ENCODE measurements at regions not wholly inside any gene's neighbourhood (a gene's known extent, or its start where the extent isn't known, plus 50 kb on each side); places are given as distances from the start of the nearest gene placed in this dataset.
"Not testable (repeated sequence)": the region's sequence is repeated elsewhere in the genome, so short reads cannot be mapped to it uniquely, and the experiment has no call there.

DNA sequence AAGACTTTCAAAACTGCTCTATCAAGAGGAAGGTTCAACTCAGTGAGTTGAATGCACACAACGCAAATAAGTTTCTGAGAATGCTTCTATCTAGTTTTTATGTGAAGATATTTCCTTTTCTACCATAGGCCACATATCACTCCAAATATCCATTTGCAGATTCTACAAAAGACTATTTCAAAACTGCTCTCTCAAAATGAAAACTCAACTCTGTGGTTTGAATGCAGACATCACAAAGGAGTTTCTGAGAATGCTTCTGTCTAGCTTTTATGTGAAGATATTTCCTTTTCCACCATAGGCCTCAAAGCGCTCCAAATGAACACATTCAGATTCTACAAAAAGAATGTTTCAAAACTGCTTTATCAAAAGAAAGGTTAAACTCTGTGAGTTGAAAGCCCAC lies 1093.1 kb upstream of the DEFB115 start:
- not testable (repeated sequence) for DNase-seq (ENCODE audit: low read depth)

DNA sequence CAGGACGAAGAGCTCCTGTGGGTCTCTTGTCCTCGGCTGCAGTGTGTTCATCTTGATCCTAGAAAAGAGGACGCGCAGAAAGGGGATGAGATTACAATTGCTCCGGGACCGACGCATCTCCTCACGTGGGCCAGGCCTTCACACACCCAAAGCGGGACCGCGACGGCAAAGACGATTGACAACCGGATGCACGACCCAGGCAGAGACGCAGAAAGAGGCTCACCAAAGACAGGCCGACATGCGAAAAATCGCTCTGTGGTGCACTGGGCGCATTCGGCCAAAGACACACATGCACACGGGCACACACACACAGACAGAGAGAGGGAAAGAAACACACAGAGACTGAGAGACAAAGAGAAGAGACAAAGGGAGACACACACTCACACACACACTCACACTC lies 1089.9 kb upstream of the DEFB115 start:
- no peak for DNase-seq (ENCODE audit: low read depth)

DNA sequence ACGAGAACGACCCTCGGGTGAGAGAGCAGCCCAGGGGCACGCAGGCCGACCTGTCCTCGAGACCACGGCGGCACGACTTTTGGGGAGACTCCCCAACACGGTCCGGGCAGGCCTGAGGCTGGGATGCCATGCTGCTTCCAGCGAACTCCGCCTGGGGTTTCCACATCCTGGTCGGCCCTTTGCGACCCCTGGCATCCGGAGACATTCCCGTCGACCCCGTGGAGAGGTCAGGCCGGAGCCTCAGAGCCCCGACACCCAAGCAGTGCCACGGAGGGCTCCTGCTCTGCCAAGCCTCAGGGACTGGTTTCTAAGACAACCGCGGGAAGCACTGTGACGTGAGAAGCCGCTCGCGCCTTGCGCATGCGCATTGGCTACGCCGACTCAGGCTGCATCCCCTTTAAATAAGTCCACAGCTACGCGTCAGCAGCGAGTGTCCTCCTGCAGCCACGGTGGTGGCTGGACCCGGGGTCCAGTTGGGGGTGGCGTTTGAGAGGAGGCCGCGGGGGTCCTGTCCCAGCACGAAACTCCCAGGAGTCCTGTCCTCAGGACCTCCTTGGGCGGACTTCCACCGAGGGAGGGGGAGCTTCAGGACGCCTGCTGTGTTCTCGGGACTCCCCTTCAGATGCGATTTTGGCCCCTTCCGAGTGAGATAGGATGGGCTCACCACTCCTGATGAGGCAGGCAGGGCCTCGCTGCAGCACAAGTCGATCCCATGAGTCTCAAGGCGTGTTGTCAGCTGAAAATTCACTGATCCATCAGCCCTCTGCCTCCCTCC lies 1089.3 kb upstream of the DEFB115 start:
- no peak for DNase-seq (ENCODE audit: low read depth)

DNA sequence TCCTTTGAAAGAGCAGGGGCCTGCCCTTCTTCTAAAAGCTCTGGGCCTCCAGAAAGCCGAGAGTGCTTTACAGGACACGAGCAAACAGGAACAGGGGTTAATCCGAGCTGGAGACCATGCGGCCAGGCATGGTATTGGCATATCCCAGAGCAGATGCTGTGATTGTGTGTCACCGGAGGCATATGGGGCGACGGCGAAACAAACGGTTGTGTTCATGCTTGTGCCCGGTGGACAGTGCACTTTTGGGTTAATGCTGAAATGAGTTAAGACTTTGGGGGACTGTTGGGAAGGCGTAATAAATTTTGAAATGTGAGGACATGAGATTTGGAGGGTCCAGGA lies 1088.7 kb upstream of the DEFB115 start:
- no peak for DNase-seq (ENCODE audit: low read depth)

DNA sequence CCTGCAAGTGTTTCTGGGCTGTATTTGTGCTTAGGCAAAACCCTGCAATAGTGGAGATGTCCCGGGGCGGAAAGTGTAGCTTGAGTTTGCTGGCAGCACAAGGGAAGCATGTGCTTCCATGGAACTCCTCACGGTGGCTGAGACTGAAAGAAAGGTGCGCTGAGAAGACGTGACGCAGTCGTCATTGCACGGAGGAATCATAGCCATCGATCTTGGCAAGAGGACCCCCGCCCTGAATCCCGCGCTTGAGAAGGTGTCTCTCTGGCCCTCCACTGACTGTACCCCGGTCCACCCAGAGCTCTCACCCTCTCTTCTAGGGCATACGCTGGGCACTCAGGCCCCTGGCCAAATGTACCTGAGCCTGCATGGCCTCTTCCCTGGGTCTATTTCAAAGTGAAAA lies 1081.8 kb upstream of the DEFB115 start:
- no peak for DNase-seq (ENCODE audit: low read depth)

DNA sequence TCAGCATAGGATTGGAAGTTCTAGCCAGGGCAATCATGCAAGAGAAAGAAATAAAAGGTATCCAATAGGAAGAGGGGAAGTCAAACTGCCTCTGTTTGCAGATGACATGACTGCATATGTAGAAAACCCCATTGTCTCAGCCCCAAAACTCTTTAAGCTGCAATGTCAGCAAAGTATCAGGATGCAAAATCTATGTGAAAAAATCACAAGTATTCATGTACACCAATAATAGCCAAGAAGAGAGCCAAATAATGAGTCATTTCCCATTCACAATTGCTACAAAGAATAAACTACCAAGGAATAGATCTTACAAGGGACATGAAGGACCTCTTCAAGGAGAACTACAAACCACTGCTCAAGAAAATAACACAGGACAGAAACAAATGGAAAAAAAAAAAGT lies 1074.3 kb upstream of the DEFB115 start:
- not testable (repeated sequence) for DNase-seq (ENCODE audit: low read depth)

DNA sequence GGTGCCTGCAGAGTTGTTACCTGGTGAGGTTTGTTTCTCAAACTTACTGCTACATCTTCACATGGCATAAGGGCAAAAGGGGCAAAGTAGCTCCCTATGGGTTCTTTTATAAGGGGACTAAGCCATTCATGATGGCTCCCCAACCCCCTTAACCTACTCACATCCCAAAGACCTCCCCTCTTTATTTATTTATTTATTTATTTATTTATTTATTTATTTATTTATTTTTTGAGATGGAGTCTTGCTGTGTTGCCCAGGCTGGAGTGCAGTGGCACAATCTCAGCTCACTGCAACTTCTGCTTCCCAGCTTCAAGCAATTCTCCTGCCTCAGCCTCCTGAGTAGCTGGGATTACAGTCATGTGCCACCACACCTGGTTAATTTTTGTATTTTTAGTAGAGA lies 1065.7 kb upstream of the DEFB115 start:
- not testable (repeated sequence) for DNase-seq (ENCODE audit: low read depth)

DNA sequence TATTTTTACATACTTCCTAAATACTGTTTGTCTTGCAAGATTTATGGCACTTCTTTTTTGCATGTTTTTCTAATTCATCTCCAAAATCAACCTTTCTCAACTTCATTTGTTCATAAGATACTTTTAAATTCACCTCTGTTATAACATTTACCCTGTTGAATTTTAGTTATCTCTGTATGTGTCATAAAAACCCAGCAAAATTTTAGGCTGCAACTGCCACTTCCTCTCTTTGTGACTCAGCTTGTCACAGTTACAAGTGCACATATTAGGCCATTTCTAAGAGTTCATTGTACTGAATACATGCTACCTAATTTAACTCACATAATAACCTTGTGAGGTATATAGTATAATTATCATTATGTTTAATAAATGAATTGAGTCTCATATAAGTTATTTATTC lies 1023.0 kb upstream of the DEFB115 start:
- not testable (repeated sequence) for DNase-seq (ENCODE audit: low read depth)

DNA sequence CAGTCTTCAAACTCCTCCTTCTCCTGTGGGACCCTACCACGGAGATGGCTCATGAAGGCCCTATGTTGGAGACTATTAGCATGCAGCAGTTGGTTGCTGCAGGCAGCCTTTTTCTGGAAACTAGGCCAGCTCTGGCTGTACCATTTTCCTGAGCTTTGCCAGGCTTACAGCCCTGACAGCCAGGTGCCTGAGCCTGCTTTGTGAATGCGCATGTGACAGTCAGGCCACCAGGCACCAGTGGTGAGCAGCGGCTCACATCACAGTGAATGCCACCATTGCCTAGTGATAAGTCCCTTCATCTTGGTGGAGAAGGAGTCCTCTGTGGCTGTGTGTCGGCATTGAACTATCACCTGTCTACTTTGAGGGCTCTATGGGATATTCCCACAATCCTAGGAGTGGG lies 982.4 kb upstream of the DEFB115 start:
- DNase-seq (ENCODE audit: low read depth), result not testable (repeated sequence)

DNA sequence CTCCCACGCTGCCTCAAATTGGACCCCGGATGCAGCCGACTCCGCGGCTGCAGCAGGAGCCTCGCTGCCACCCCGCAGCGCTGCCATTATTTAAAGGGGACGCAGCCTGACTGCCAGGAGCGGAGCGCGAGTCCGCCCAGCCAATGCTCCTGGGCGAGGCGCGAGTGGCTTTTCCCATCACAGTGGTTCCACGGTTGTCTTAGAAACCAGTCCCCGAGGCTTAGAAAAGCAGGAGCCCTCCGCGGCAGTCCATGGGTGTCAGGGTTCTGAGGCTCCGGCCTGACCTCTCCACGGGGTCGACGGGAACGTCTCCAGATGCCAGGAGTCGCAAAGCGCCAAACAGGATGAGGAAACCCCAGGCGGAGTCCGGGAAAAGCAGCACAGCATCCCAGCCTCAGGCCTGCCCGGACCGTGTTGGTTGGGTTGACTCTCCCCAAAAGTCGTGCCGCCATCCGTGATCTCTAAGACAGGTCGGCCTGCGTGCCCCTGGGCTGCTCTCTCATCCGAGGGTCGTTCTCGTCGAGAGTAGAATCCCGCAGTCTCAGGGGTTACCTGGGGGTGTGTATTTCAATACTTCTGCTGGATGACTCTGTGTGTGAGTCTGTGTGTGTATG lies 975.8 kb upstream of the DEFB115 start:
- DNase-seq (ENCODE audit: low read depth), result no peak

DNA sequence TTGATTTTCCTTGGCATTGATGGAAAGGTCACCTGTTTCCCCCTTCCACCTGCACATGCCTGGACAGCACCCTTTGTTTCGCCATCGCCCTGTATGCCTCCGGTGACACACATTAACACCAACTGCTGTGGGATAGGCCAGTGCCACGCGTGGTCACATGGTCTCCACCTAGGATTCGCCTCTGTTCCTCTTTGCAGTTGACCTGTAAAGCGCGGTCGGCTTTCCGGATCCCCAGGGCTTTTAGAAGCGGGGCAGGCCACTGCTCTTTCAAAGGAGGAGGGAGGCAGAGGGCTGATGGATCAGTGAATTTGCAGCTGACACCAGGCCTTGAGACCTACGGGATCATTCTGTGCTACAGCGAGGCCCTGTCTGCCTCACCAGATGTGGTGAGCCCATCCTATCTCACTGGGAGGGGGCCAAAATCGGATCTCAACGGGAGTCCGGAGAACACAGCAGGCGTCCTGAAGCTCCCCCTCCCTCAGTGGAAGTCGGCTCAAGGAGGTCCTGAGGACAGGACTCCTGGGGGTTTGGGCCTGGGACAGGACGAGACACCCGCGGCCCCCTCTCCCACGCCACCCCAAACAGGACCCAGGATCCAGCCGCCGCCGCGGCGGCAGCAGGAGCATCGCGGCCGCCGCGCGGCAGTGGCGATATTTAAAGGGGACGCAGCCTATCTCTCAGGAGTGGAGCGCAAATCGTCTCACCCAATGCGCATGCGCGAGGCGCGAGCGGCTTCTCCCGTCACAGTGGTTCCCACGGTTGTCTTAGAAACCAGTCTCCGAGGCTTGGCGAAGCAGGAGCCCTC lies 973.8 kb upstream of the DEFB115 start:
- peak; percentile 82 for DNase-seq (ENCODE audit: low read depth)

DNA sequence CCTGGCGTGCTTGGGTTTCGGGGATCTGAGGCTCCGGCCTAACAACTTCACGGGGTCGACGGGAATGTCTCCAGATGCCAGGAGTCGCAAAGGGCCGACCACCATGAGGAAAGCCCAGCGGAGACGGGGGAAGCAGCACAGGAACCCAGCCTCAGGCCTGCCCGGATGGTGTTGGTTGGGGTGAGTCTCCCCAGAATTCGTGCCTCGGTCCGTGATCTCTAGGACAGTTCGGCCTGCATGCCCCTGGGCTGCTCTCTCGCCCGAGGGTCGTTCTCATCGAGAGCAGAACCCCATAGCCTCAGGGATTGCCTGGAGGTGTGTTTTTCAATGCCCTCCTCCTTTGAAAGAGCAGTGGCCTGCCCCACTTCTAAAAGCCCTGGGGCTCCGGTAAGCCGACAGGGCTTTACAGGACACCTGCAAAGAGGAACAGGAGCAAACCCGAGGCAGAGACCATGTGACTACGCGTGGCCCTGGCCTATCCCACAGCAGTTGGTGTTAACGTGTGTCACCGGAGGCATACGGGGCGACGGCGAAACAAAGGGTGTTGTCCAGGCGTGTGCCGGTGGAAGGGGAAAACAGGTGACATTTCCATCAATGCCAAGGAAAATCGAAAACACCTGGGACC lies 973.1 kb upstream of the DEFB115 start:
- no peak for DNase-seq (ENCODE audit: low read depth)

DNA sequence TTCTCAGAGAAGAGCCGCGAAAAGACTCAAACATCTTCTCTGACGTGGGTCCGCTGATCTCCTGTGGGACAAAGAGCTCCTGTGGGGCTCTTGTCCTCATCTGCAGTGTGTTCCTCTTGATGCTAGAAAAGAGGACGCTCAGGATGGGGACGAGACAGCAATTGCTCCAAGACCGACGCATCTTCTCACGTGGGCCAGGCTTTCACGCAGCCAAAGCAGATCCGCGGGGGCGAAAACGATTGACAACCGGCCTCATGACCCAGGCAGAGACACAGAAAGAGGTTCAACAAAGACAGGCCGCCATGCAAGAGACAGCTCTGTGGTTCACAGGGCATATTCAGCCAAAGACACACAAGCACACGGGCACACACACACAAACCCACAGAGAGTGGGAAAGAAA lies 971.8 kb upstream of the DEFB115 start:
- DNase-seq (ENCODE audit: low read depth), result no peak

DNA sequence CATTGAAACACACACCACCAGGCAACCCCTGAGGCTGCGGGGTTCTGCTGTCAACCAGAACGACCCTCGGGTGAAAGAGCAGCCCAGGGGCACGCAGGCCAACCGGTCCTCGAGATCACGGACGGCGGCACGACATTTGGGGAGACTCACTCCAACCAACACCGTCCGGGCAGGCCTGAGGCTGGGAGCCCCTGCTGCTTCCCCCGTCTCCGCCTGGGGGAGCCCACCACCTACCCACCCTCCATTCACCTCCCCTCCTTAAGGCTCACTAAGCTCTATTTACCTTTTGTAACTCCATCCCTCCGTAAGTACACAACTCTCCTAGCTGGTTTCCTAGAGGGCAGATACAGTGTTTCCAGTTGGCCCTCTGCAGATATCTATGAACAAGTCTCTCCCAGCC lies 971.3 kb upstream of the DEFB115 start:
- no peak for DNase-seq (ENCODE audit: low read depth)

DNA sequence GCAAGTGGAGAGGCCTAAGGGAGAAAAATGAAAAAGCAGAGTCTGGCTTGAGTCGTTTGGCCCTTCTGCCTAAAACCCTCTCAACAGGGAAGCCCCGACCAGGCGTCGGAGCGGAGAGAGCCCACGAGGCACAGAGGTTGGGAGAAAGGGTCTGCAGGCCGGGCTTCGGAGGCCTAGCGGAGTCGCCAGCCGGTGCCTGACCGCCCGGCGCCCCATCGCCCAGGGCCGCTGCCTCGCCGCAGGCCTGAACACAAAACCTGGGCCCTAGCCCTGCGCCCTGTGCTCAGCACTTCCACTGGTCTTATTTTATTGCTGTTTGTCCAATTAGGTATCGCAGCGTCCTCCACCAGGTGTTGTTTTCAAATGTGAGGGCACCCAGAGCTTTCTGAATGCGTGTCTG lies 970.0 kb upstream of the DEFB115 start:
- not testable (repeated sequence) for DNase-seq (ENCODE audit: low read depth)

DNA sequence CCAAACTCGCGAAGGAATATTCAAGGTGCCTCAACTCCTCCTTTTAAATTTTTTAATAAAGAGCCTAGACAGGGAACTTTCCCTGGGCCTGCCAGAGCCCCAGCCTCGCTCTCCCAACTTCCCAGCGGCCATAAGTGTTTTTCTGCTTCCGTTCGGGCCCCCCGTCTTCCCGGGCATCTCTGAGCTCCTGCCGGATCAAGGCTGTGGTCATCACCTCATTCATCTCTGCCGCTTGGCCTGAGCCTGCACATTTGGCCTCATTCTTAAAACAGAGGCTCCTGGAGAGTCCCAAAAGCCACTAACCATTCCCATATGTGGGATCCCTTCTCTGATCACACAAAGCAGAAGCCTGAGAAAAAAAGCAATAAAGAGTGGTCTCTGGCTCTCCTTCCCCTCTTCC lies 969.1 kb upstream of the DEFB115 start:
- DNase-seq (ENCODE audit: low read depth), result no peak

DNA sequence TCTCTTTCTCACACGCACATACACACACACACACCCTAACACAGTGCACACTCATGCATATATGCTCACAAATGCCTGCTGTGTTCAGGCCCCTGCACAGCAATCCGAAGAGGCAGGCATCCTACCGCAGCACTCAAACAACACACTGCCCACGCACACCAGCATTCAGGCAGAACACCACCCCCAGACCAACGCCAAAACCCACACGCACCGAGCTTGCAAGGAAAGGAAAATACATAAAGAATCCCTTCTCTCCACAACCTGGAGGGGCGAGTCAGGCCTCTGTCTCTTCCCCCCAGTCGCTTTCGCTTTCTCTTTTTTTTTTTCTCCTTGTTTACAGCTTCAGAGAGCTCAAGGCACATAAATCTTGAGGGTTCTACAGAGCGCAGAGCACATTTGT lies 968.4 kb upstream of the DEFB115 start:
- DNase-seq (ENCODE audit: low read depth), result not testable (repeated sequence)

DNA sequence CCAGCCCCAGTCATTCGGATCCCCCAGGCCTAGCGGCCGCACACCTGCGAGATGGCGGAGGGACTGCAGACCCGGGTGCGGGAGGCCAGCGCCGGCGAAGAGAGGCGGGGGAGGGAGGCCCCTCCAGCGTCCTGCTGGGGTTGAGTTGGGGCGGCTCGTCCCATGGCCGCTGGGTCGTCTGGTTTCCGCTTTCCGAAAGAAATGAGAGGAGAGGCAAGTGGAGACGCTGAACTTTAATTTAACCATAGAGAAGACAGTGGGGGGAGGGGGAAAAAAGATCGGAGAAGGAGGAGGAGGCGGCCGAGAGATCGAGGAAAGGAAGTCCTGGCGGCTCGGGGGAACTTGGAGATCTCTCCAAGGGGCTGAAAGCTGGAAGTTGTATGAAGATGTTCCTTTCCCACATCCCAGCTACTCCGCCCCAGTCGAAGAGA lies 967.7 kb upstream of the DEFB115 start:
- DNase-seq (ENCODE audit: low read depth), result not testable (repeated sequence)

DNA sequence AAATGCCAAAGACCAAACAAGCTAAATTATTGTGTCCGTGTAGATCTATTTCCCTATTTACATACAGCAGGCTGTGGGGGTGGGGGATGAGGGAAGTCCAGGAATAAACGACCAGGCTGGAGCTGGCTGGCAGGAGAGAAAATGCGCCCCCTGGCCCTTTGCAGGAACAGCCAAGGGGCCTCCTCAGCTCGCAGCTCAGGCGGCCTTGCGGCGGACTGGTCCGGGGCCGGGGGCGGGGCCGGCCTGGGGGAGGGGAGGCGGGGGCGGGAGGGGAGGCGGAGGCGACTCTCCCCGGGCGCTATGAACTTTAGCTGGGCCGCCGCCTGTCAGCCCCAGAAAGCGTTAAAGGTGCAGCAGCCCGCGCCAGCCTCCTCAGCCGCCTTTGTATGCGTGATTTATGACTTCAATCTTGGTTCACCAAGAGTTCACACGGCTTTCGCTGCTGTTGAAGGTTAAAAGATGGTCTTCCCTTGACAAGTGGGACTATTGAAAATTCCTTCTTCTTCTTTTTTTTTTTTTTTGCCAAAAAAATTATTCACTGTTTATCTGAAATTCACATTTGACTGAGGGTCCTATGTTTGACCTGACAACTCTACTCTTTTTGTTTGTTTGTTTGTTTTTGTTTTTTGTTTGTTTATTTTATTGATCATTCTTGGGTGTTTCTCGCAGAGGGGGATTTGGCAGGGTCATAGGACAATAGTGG lies 967.0 kb upstream of the DEFB115 start:
- DNase-seq (ENCODE audit: low read depth), result not testable (repeated sequence)

DNA sequence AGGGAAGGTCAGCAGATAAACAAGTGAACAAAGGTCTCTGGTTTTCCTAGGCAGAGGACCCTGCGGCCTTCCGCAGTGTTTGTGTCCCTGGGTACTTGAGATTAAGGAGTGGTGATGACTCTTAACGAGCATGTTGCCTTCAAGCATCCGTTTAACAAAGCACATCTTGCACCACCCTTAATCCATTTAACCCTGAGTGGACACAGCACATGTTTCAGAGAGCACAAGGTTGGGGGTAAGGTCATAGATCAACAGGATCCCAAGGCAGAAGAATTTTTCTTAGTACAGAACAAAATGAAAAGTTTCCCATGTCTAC lies 966.4 kb upstream of the DEFB115 start:
- not testable (repeated sequence) for DNase-seq (ENCODE audit: low read depth)

DNA sequence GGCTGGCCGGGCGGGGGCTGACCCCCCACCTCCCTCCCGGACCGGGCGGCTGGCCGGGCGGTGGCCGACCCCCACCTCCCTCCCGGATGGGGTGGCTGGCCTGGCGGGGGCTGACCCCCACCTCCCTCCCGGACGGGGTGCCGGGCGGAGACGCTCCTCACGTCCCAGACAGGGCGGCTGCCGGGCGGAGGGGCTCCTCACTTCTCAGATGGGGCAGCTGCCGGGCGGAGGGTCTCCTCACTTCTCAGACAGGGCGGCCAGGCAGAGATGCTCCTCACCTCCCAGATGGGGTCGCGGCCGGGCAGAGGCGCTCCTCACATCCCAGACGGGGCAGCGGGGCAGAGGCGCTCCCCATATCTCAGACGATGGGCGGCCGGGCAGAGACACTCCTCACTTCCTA lies 965.8 kb upstream of the DEFB115 start:
- DNase-seq (ENCODE audit: low read depth), result not testable (repeated sequence)

DNA sequence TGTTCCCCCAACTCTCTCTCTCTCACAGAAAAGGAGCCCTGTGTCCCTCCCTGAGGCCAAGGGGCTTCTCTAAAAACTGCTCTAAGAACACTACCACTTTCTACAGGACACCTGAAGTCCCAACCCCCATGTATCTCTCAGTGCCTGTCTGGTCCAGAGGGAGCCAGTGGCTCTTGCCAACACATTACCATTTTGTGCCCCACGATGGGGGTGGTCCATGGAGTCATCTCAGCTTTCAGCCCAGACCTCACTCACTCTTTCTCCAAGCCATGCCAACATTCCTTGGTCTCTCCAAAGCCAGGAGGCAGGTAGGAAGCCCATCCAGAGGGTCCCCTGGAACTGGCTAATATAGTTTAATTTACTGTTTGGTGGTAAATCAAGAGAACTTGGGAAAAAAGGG lies 962.1 kb upstream of the DEFB115 start:
- not testable (repeated sequence) for DNase-seq (ENCODE audit: low read depth)

Data from Daoy (cell line).